CD4-positive, alpha-beta T cell (primary cell): ENCODE measurements at regions not wholly inside any gene's neighbourhood (a gene's known extent, or its start where the extent isn't known, plus 50 kb on each side); places are given as distances from the start of the nearest gene placed in this dataset.

Source experiments
- ATAC-seq: fragments of 200-7000 bp; cut with Tn5 transposase; one replicate; pipeline ENCODE4 v1.10.0; 2022; ENCODE audit warnings: mild to moderate bottlenecking; ENCODE audit not compliant: poor library complexity
- CTCF ChIA-PET: fragments of 350-600 bp; sonication (Branson Sonifier 250); formaldehyde crosslinking; loops from one replicate; lab custom pipeline; 2021; ENCODE audit warnings: antibody characterized with exemption, inconsistent platforms; lab: Charles Lee
- POLR2A ChIA-PET: fragments of 350-600 bp; sonication (Branson Sonifier 250); formaldehyde crosslinking; loops from one replicate; lab custom pipeline; 2021; ENCODE audit warnings: antibody characterized with exemption, inconsistent platforms; lab: Charles Lee
- DNase-seq, 14 experiments: peaks; one replicate each; pipeline ENCODE4 v3.0.0-alpha.2; 2013 to 2020; ENCODE audit warnings: mixed read lengths in 2 of 14
- H3K27ac ChIP-seq, 2 donors: one replicate each; pipeline versions ENCODE4 v1.5.1 to v1.7.0; 2013; ENCODE audit warnings: low read length in 2 of 2, low read depth in 1 of 2, mild to moderate bottlenecking in 1 of 2
- H3K27me3 ChIP-seq, 2 experiments: 1 replicate in 1 of 2; 2 replicates in 1 of 2; pipeline versions ENCODE4 v1.6.1 to v1.7.0; 2013; ENCODE audit warnings: low read length in 2 of 2, control low read depth in 1 of 2, mild to moderate bottlenecking in 1 of 2, moderate library complexity in 1 of 2; ENCODE audit not compliant: insufficient read depth in 2 of 2, control insufficient read depth in 1 of 2
- H3K36me3 ChIP-seq: one replicate; pipeline ENCODE4 v1.6.1; 2013; ENCODE audit warnings: low read length, control low read depth; ENCODE audit not compliant: insufficient read depth
- H3K4me1 ChIP-seq: one replicate; pipeline ENCODE4 v1.6.1; 2013; ENCODE audit warnings: low read length, control low read depth; ENCODE audit not compliant: insufficient read depth
- H3K4me3 ChIP-seq: one replicate; pipeline ENCODE4 v1.5.1; 2013; ENCODE audit warnings: mild to moderate bottlenecking, low read length, moderate library complexity
- H3K9me3 ChIP-seq, 2 experiments: 1 replicate in 1 of 2; 2 replicates in 1 of 2; pipeline versions ENCODE4 v1.6.1 to v1.7.0; 2013; ENCODE audit warnings: low read length in 2 of 2, mild to moderate bottlenecking in 2 of 2, control low read depth in 1 of 2, moderate library complexity in 1 of 2; ENCODE audit not compliant: control insufficient read depth in 1 of 2, insufficient read depth in 1 of 2
- H3K27ac Mint-ChIP-seq: one replicate; pipeline ENCODE4 v1.8.0; 2020; ENCODE audit warnings: mixed read lengths
- H3K27me3 Mint-ChIP-seq: one replicate; pipeline ENCODE4 v1.8.0; 2021; ENCODE audit warnings: mixed read lengths
- H3K36me3 Mint-ChIP-seq: one replicate; pipeline ENCODE4 v1.8.0; 2021; ENCODE audit warnings: low read depth, mixed read lengths
- H3K4me1 Mint-ChIP-seq: one replicate; pipeline ENCODE4 v1.8.0; 2021; ENCODE audit warnings: low read depth, mixed read lengths
- H3K4me3 Mint-ChIP-seq: one replicate; pipeline ENCODE4 v1.8.0; 2020; ENCODE audit warnings: mild to moderate bottlenecking, mixed read lengths
- H3K9me3 Mint-ChIP-seq: one replicate; pipeline ENCODE4 v1.8.0; 2020; ENCODE audit warnings: mixed read lengths
- CTCF ChIP-seq: fragments of 200-600 bp; IDR thresholded peaks from one replicate; pipeline ENCODE4 v1.8.0; 2022; ENCODE audit warnings: antibody characterized with exemption, mild to moderate bottlenecking
- intact Hi-C, 2 experiments: fragments of 100-400 bp; cut with DNase I in 1 of 2; cut with micrococcal nuclease in 1 of 2; formaldehyde crosslinking; loops; one replicate each; pipeline versions ENCODE4 v1.15.1 to v1.9.0; 2023 to 2025; cut with DNase I, micrococcal nuclease

- no peaks in the 10 kb centered on the region for H3K9me3 ChIP-seq
- Mint-ChIP-seq H3K4me1 (no peaks in the 10 kb centered on the region), H3K27ac (no peak overlapping the region), H3K36me3 (no peaks in the 10 kb centered on the region), H3K27me3 (no peaks in the 10 kb centered on the region), H3K4me3 (no peak overlapping the region), H3K9me3 (no peaks in the 10 kb centered on the region)
- no peak for TF ChIP-seq CTCF
- ChIA-PET CTCF (no interaction called here), POLR2A (no interaction called here)
- H3K36me3 ChIP-seq = no peaks in the 10 kb centered on the region
- no peak overlapping the region for H3K27ac ChIP-seq
- no peaks in the 10 kb centered on the region for H3K4me1 ChIP-seq
- no peaks in the 10 kb centered on the region for H3K27me3 ChIP-seq
- H3K4me3 ChIP-seq = no peak overlapping the region
- intact Hi-C loops = no loop called here
- no peak for DNase-seq
- ATAC-seq = no peak
These were observed 69.6 kb upstream of the CREB1 start for GRCh38 chr2:207459990-207460757.

- no peak overlapping the region for H3K4me3 Mint-ChIP-seq
- H3K4me1 ChIP-seq = no peaks in the 10 kb centered on the region
- intact Hi-C loops = no loop called here
- no peaks in the 10 kb centered on the region for H3K27me3 ChIP-seq
- H3K9me3 ChIP-seq = no peaks in the 10 kb centered on the region
- ATAC-seq (no peak), DNase-seq (no peak)
- no peak overlapping the region for H3K4me3 ChIP-seq
- H3K27ac ChIP-seq = no peak overlapping the region
- H3K9me3 Mint-ChIP-seq = no peaks in the 10 kb centered on the region
- no peaks in the 10 kb centered on the region for H3K4me1 Mint-ChIP-seq
- ChIA-PET POLR2A (no interaction called here), CTCF (no interaction called here)
- H3K36me3 Mint-ChIP-seq = no peaks in the 10 kb centered on the region
- no peaks in the 10 kb centered on the region for H3K27me3 Mint-ChIP-seq
- H3K27ac Mint-ChIP-seq = no peak overlapping the region
- TF ChIP-seq CTCF = no peak
- no peaks in the 10 kb centered on the region for H3K36me3 ChIP-seq
These were observed 66.3 kb upstream of the CREB1 start for GRCh38 chr2:207463433-207463832.

- H3K9me3 Mint-ChIP-seq = no peaks in the 10 kb centered on the region
These were observed 65.8 kb upstream of the CREB1 start for GRCh38 chr2:207464007-207464406.

More at GRCh38 chr2:207464007-207464406, 65.8 kb upstream of the CREB1 start:
- Mint-ChIP-seq H3K27me3 (no peaks in the 10 kb centered on the region), H3K4me1 (no peaks in the 10 kb centered on the region), H3K4me3 (no peak overlapping the region), H3K27ac (no peak overlapping the region), H3K36me3 (no peaks in the 10 kb centered on the region)
- Histone ChIP-seq H3K36me3 (no peaks in the 10 kb centered on the region), H3K4me1 (no peaks in the 10 kb centered on the region), H3K4me3 (no peak overlapping the region), H3K9me3 (no peaks in the 10 kb centered on the region), H3K27me3 (no peaks in the 10 kb centered on the region), H3K27ac (no peak overlapping the region)
- ChIA-PET POLR2A (no interaction called here), CTCF (no interaction called here)
- intact Hi-C loops = no loop called here
- DNase-seq (no peak), ATAC-seq (no peak)
- TF ChIP-seq CTCF = no peak
